Amniotic epithelial cell (primary cell): ENCODE measurements at regions not wholly inside any gene's neighbourhood (a gene's known extent, or its start where the extent isn't known, plus 50 kb on each side); places are given as distances from the start of the nearest gene placed in this dataset.

Experiments used
- DNase-seq: peaks from one replicate; pipeline ENCODE4 v3.0.0-alpha.2; 2010; ENCODE audit warnings: low read depth

- peak; percentile 38 for DNase-seq
Observed at GRCh38 chrX:120021927-120022326, 55.6 kb downstream of the RHOXF2B start.

GRCh38 chrX:120020305-120020704 lies 57.2 kb downstream of the RHOXF2B start:
- DNase-seq, result no peak

GRCh38 chrX:120016068-120016441 lies 61.4 kb downstream of the RHOXF2B start:
- DNase-seq, result no peak

GRCh38 chrX:120015145-120016067 lies 62.1 kb downstream of the RHOXF2B start:
- peak; percentile 1 for DNase-seq

- no peak for DNase-seq
Observed at GRCh38 chrX:120014354-120015130, 62.9 kb downstream of the RHOXF2B start.

GRCh38 chrX:120001787-120002186 lies 58.2 kb upstream of the NKAP start:
- DNase-seq, result no peak

- DNase-seq, result peak; percentile 1
Observed at GRCh38 chrX:120000490-120001246, 57.1 kb upstream of the NKAP start.

- no peak for DNase-seq
Observed at GRCh38 chrX:119999087-119999634, 55.6 kb upstream of the NKAP start.

- no peak for DNase-seq
Observed at GRCh38 chrX:119997570-119997969, 54.0 kb upstream of the NKAP start.

GRCh38 chrX:119996600-119997524 lies 53.3 kb upstream of the NKAP start:
- DNase-seq, result no peak

- DNase-seq, result no peak
Observed at GRCh38 chrX:119996069-119996468, 52.5 kb upstream of the NKAP start.
